ENCODE measurements at regions not wholly inside any gene's neighbourhood (a gene's known extent, or its start where the extent isn't known, plus 50 kb on each side); places are given as distances from the start of the nearest gene placed in this dataset.

DNA sequence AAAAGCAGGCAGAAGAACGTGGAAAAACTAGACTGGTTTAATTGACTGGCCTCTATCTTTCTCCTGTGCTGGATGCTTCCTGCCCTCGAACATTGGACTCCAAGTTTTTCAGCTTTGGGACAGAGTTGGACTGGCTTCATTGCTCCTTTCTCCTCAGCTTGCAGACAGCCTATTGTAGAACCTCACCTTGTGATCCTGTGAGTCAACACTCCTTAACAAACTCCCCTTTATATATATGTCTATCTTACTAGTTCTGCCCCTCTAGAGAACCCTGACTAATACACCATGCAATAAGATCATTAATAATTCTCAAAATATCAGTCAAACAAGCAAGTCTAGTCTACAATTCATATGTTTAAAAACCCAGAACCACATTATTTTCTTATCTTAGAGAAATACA is 662.4 kb downstream of the TBC1D4 start:
- TF ChIP-seq CTCF (IDR thresholded peaks at IDR 0.05; ENCODE audit: poor library complexity) (no peak), EZH2 (IDR thresholded peaks at IDR 0.05; ENCODE audit: borderline replicate concordance) (no peak)
